Liver (tissue), 8 donors: ENCODE measurements at regions not wholly inside any gene's neighbourhood (a gene's known extent, or its start where the extent isn't known, plus 50 kb on each side); places are given as distances from the start of the nearest gene placed in this dataset.

Experiments used
- DNase-seq: peaks from one replicate; pipeline ENCODE4 v3.0.0-alpha.2; 2017; ENCODE audit warnings: low spot score
- H3K27ac ChIP-seq, 2 donors: one replicate each; pipeline ENCODE4 v1.7.0; 2013; ENCODE audit warnings: inconsistent platforms in 2 of 2, low read length in 2 of 2, control low read depth in 1 of 2, low read depth in 1 of 2, mild to moderate bottlenecking in 1 of 2
- H3K27me3 ChIP-seq, 4 donors: one replicate each; pipeline versions ENCODE4 v1.6.1 to v1.7.0; 2013; ENCODE audit warnings: low read length in 3 of 4, inconsistent platforms in 1 of 4, mild to moderate bottlenecking in 1 of 4, moderate library complexity in 1 of 4; ENCODE audit not compliant: control insufficient read depth in 4 of 4, insufficient read depth in 4 of 4
- H3K36me3 ChIP-seq, 4 donors: one replicate each; pipeline versions ENCODE4 v1.6.1 to v1.7.0; 2013; ENCODE audit warnings: low read length in 3 of 4, mild to moderate bottlenecking in 3 of 4, low read depth in 1 of 4, moderate library complexity in 1 of 4; ENCODE audit not compliant: control insufficient read depth in 4 of 4, insufficient read depth in 3 of 4
- H3K4me1 ChIP-seq, 4 donors: one replicate each; pipeline versions ENCODE4 v1.6.1 to v1.7.0; 2013; ENCODE audit warnings: low read length in 3 of 4, mild to moderate bottlenecking in 3 of 4, moderate library complexity in 1 of 4; ENCODE audit not compliant: control insufficient read depth in 4 of 4, insufficient read depth in 4 of 4
- H3K4me3 ChIP-seq, 3 donors: one replicate each; pipeline versions ENCODE4 v1.6.1 to v1.7.0; 2013; ENCODE audit warnings: low read length in 3 of 3, control low read depth in 1 of 3, low read depth in 1 of 3, mild to moderate bottlenecking in 1 of 3
- H3K9ac ChIP-seq, 2 donors: one replicate each; pipeline ENCODE4 v1.7.0; 2013; ENCODE audit warnings: low read length in 2 of 2, mild to moderate bottlenecking in 2 of 2, moderate library complexity in 2 of 2, control low read depth in 1 of 2, low read depth in 1 of 2
- H3K9me3 ChIP-seq, 4 donors: one replicate each; pipeline versions ENCODE4 v1.6.1 to v1.7.0; 2013; ENCODE audit warnings: low read length in 3 of 4; ENCODE audit not compliant: control insufficient read depth in 4 of 4
- EGR1 ChIP-seq, 2 donors: IDR thresholded peaks; 2 replicates each; pipeline ENCODE4 v1.6.1; 2016 to 2018; ENCODE audit warnings: antibody characterized with exemption in 2 of 2, low read depth in 2 of 2
- FOXA2 ChIP-seq: IDR thresholded peaks from 2 replicates; pipeline ENCODE4 v1.6.1; 2016; ENCODE audit warnings: antibody characterized with exemption
- GABPA ChIP-seq, 2 donors: IDR thresholded peaks in 1 of 2; conservative IDR thresholded peaks in 1 of 2; 2 replicates each; pipeline ENCODE4 v1.6.1; 2016; ENCODE audit warnings: antibody characterized with exemption in 2 of 2, mild to moderate bottlenecking in 1 of 2, moderate library complexity in 1 of 2
- HNF4G ChIP-seq: IDR thresholded peaks from 2 replicates; pipeline ENCODE4 v1.6.1; 2016; ENCODE audit warnings: antibody characterized with exemption
- JUND ChIP-seq, 2 donors: IDR thresholded peaks; 2 replicates each; pipeline ENCODE4 v1.6.1; 2016; ENCODE audit warnings: antibody characterized with exemption in 2 of 2
- NR2F2 ChIP-seq: IDR thresholded peaks from 2 replicates; pipeline ENCODE4 v1.6.1; 2016; ENCODE audit warnings: antibody characterized with exemption
- RAD21 ChIP-seq, 2 donors: IDR thresholded peaks; 2 replicates each; pipeline ENCODE4 v1.6.1; 2016; ENCODE audit warnings: antibody characterized with exemption in 2 of 2, mild to moderate bottlenecking in 2 of 2
- RXRA ChIP-seq, 2 donors: IDR thresholded peaks; 2 replicates each; pipeline ENCODE4 v1.6.1; 2017 to 2018; ENCODE audit warnings: antibody characterized with exemption in 2 of 2, mild to moderate bottlenecking in 1 of 2
- SP1 ChIP-seq: IDR thresholded peaks from 2 replicates; pipeline ENCODE4 v1.6.1; 2018; ENCODE audit warnings: antibody characterized with exemption, mild to moderate bottlenecking
- YY1 ChIP-seq: IDR thresholded peaks from 2 replicates; pipeline ENCODE4 v1.6.1; 2016; ENCODE audit warnings: antibody characterized with exemption, mild to moderate bottlenecking
- WGBS: extraction: QIAGEN DNeasy Blood & Tissue Kit; methylation state at CpG from one replicate; pipeline ENCODE4 v1.1.7; 2013; 5-methylcytosine and 5-hydroxymethylcytosine counted together
- TF ChIP-seq, protein P1 (sequence below): IDR thresholded peaks from 2 replicates; pipeline ENCODE4 v1.6.1; 2016; ENCODE audit warnings: antibody characterized with exemption, mild to moderate bottlenecking
- TF ChIP-seq, protein P2 (sequence below): IDR thresholded peaks from 2 replicates; pipeline ENCODE4 v1.6.1; 2016; ENCODE audit warnings: antibody characterized with exemption
- TF ChIP-seq, protein P3 (sequence below): IDR thresholded peaks from 2 replicates; pipeline ENCODE4 v1.6.1; 2016; ENCODE audit warnings: antibody characterized with exemption
- TF ChIP-seq, protein P4 (sequence below): fragments of 150-350 bp; IDR thresholded peaks from 2 replicates; pipeline ENCODE4 v1.5.1; 2017; ENCODE audit warnings: improper control_type of control experiment, low read depth, low read length; ENCODE audit not compliant: missing input control
- TF ChIP-seq, protein P5 (sequence below): IDR thresholded peaks from 2 replicates; pipeline ENCODE4 v1.6.1; 2016; ENCODE audit warnings: antibody characterized with exemption
- donor health status: healthy.
- donor health status: healthy.
- donor health status: healthy.
- donor health status: healthy.
- donor health status: healthy.

DNA sequence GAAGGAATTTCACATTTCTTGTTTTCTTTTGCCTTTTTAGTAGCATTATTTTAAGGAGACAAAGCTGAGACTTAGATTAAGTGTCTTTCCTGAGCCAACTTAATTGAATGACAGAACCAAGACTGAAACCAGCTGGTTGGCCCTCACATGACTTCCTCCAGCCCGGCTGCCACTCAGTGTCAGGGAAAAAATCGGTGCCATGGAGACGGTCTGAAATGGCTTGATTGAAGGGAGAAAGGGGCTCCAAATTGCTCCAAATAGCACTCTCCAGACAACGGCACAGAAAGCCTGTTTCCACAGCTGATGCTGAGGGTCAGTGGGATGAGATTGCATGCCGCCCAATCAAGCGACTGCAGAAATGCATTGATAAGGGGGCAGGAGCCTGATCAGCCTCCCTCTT lies 475.2 kb upstream of the IL12A start:
- Histone ChIP-seq H3K9ac (no peak overlapping the region), H3K27ac (no peak overlapping the region), H3K4me3 (no peak overlapping the region), H3K27me3 (peaks cover 0 to 2% (median 0%) of the 10 kb centered on the region in 4 donors), H3K36me3 (no peaks in the 10 kb centered on the region), H3K4me1 (no peaks in the 10 kb centered on the region), H3K9me3 (no peaks in the 10 kb centered on the region)
- no peak for DNase-seq
- TF ChIP-seq, protein P1, sequence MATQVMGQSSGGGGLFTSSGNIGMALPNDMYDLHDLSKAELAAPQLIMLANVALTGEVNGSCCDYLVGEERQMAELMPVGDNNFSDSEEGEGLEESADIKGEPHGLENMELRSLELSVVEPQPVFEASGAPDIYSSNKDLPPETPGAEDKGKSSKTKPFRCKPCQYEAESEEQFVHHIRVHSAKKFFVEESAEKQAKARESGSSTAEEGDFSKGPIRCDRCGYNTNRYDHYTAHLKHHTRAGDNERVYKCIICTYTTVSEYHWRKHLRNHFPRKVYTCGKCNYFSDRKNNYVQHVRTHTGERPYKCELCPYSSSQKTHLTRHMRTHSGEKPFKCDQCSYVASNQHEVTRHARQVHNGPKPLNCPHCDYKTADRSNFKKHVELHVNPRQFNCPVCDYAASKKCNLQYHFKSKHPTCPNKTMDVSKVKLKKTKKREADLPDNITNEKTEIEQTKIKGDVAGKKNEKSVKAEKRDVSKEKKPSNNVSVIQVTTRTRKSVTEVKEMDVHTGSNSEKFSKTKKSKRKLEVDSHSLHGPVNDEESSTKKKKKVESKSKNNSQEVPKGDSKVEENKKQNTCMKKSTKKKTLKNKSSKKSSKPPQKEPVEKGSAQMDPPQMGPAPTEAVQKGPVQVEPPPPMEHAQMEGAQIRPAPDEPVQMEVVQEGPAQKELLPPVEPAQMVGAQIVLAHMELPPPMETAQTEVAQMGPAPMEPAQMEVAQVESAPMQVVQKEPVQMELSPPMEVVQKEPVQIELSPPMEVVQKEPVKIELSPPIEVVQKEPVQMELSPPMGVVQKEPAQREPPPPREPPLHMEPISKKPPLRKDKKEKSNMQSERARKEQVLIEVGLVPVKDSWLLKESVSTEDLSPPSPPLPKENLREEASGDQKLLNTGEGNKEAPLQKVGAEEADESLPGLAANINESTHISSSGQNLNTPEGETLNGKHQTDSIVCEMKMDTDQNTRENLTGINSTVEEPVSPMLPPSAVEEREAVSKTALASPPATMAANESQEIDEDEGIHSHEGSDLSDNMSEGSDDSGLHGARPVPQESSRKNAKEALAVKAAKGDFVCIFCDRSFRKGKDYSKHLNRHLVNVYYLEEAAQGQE: no peak
- no peak for TF ChIP-seq GABPA (IDR thresholded peaks at IDR 0.05 in 1 of 2, conservative IDR thresholded peaks at IDR 0.05 in 1 of 2)
- WGBS: 62% methylated on average over 6 of the region's 6 CpGs

DNA sequence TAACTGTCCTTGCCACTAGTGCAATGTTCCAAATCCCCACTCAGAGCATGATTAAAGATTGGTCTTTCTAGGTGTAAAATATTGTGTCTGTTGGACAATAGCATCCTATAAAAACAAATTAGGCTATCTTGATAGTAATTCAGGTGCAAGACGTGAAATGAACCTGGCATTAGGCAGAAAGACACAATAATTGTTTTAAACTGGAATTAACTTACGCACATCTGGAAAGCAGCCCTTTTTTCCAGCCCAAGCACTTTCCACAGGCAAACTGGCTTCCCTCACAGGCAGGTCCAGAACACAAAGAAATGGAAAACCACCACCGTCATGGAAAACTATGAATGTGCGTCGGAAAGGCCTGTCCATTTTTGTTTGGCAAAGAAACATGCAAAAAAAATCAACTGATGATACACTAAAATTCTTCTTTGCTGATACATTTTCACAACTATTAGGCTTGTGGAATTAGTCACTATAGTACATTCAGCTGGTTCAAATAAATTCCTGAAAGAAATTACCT lies 474.7 kb upstream of the IL12A start:
- no peak for TF ChIP-seq SP1
- no peak for TF ChIP-seq GABPA (IDR thresholded peaks at IDR 0.05 in 1 of 2, conservative IDR thresholded peaks at IDR 0.05 in 1 of 2)
- H3K27ac ChIP-seq: no peak overlapping the region
- H3K36me3 ChIP-seq: no peaks in the 10 kb centered on the region
- no peaks in the 10 kb centered on the region for H3K9me3 ChIP-seq
- H3K4me3 ChIP-seq: no peak overlapping the region
- no peaks in the 10 kb centered on the region for H3K4me1 ChIP-seq
- H3K9ac ChIP-seq: no peak overlapping the region
- 84% methylated on average over 5 of the region's 5 CpGs for WGBS
- no peak for DNase-seq
- peaks cover 0 to 2% (median 0%) of the 10 kb centered on the region in 4 donors for H3K27me3 ChIP-seq

DNA sequence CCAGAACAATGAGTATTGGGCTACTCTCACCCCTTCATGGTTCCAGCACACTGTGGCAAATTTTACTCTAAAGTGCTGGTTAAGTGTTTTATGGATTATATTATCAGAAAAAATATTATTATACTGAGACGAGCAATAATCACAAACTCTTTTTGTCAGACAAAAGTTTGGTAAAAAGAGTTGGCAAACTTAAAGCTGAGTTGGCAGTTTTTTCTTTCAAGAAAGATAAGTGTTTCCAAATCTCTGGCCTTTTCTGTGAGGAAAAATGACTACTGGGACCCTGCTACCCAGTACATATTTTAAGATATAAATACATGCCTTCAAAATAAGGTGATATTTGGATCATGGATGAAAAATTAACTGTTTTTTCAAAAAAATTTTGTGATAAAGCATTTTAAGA lies 471.5 kb upstream of the IL12A start:
- Histone ChIP-seq H3K36me3 (no peaks in the 10 kb centered on the region), H3K4me3 (no peak overlapping the region), H3K27me3 (peaks cover 0 to 2% (median 0%) of the 10 kb centered on the region in 4 donors), H3K4me1 (no peaks in the 10 kb centered on the region), H3K9ac (no peak overlapping the region), H3K27ac (no peak overlapping the region), H3K9me3 (no peaks in the 10 kb centered on the region)
- WGBS: 73% methylated on average over 1 of the region's 1 CpG
- no peak for DNase-seq
- TF ChIP-seq RAD21 (IDR thresholded peaks at IDR 0.05) (no peak), SP1 (no peak), RXRA (IDR thresholded peaks at IDR 0.05) (no peak), GABPA (IDR thresholded peaks at IDR 0.05 in 1 of 2, conservative IDR thresholded peaks at IDR 0.05 in 1 of 2) (no peak), EGR1 (IDR thresholded peaks at IDR 0.05; ENCODE audit: low read depth in 2 of 2) (no peak), JUND (IDR thresholded peaks at IDR 0.05) (no peak), HNF4G (no peak), YY1 (no peak), NR2F2 (no peak), FOXA2 (no peak)
- TF ChIP-seq, protein P2, sequence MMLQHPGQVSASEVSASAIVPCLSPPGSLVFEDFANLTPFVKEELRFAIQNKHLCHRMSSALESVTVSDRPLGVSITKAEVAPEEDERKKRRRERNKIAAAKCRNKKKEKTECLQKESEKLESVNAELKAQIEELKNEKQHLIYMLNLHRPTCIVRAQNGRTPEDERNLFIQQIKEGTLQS: no peak
- TF ChIP-seq, protein P3, sequence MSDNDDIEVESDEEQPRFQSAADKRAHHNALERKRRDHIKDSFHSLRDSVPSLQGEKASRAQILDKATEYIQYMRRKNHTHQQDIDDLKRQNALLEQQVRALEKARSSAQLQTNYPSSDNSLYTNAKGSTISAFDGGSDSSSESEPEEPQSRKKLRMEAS: no peak
- TF ChIP-seq, protein P4, sequence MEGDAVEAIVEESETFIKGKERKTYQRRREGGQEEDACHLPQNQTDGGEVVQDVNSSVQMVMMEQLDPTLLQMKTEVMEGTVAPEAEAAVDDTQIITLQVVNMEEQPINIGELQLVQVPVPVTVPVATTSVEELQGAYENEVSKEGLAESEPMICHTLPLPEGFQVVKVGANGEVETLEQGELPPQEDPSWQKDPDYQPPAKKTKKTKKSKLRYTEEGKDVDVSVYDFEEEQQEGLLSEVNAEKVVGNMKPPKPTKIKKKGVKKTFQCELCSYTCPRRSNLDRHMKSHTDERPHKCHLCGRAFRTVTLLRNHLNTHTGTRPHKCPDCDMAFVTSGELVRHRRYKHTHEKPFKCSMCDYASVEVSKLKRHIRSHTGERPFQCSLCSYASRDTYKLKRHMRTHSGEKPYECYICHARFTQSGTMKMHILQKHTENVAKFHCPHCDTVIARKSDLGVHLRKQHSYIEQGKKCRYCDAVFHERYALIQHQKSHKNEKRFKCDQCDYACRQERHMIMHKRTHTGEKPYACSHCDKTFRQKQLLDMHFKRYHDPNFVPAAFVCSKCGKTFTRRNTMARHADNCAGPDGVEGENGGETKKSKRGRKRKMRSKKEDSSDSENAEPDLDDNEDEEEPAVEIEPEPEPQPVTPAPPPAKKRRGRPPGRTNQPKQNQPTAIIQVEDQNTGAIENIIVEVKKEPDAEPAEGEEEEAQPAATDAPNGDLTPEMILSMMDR: no peak
- TF ChIP-seq, protein P5, sequence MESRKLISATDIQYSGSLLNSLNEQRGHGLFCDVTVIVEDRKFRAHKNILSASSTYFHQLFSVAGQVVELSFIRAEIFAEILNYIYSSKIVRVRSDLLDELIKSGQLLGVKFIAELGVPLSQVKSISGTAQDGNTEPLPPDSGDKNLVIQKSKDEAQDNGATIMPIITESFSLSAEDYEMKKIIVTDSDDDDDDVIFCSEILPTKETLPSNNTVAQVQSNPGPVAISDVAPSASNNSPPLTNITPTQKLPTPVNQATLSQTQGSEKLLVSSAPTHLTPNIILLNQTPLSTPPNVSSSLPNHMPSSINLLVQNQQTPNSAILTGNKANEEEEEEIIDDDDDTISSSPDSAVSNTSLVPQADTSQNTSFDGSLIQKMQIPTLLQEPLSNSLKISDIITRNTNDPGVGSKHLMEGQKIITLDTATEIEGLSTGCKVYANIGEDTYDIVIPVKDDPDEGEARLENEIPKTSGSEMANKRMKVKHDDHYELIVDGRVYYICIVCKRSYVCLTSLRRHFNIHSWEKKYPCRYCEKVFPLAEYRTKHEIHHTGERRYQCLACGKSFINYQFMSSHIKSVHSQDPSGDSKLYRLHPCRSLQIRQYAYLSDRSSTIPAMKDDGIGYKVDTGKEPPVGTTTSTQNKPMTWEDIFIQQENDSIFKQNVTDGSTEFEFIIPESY: no peak
- TF ChIP-seq, protein P1: no peak
